ENCODE measurements at regions not wholly inside any gene's neighbourhood (a gene's known extent, or its start where the extent isn't known, plus 50 kb on each side); places are given as distances from the start of the nearest gene placed in this dataset.

DNA sequence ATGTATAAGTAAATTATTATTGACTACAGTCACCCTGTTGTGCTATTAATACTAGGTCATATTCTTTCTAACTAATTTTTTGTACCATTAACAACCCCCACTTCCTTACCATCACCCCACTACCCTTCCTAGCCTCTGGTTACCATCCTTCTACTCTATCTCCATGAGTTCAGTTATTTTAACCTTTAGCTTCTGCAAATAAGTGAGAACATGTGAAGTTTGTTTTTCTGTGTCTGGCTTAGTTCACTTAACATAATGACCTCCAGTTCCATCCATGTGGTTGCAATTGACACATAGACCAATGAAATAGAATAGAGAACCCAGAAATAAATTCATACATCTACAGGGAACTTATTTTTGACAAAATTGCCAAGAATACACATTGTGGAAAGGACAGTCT is 55.4 kb upstream of the CHRNB4 start:
- Histone ChIP-seq H3K4me1 (no peaks in the 10 kb centered on the region), H3K27ac (no peak overlapping the region), H3K27me3 (no peaks in the 10 kb centered on the region), H3K36me3 (no peaks in the 10 kb centered on the region), H3K9me3 (no peaks in the 10 kb centered on the region), H3K4me3 (no peak overlapping the region)
- intact Hi-C loops (cut with DNase I): no loop called here
- DNase-seq: no peak
- TF ChIP-seq, protein P1, sequence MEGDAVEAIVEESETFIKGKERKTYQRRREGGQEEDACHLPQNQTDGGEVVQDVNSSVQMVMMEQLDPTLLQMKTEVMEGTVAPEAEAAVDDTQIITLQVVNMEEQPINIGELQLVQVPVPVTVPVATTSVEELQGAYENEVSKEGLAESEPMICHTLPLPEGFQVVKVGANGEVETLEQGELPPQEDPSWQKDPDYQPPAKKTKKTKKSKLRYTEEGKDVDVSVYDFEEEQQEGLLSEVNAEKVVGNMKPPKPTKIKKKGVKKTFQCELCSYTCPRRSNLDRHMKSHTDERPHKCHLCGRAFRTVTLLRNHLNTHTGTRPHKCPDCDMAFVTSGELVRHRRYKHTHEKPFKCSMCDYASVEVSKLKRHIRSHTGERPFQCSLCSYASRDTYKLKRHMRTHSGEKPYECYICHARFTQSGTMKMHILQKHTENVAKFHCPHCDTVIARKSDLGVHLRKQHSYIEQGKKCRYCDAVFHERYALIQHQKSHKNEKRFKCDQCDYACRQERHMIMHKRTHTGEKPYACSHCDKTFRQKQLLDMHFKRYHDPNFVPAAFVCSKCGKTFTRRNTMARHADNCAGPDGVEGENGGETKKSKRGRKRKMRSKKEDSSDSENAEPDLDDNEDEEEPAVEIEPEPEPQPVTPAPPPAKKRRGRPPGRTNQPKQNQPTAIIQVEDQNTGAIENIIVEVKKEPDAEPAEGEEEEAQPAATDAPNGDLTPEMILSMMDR (IDR thresholded peaks at IDR 0.05): no peak
- no peak for ATAC-seq

DNA sequence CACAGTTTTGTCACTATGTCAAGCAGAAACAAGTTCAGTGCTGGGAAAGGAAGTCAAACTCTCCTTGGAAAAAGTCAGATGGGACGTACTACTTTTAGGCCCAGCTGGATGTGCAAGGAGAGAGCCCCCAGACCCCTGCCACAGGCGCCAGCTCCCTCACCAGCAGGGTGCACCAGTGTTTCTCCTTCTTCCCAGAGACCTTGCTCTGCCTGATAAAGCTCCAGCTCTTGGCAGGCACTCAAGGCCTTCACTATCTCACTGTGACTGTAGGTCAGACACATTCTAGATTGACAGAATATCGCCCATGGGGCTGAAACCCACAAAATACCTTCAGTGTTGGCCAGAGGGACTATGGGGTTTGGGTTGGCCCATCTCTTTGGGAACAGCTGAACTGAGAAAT is 54.8 kb upstream of the CHRNB4 start:
- intact Hi-C loops (cut with DNase I): no loop called here
- Histone ChIP-seq H3K4me3 (no peak overlapping the region), H3K36me3 (no peaks in the 10 kb centered on the region), H3K9me3 (no peaks in the 10 kb centered on the region), H3K27ac (no peak overlapping the region), H3K27me3 (no peaks in the 10 kb centered on the region), H3K4me1 (no peaks in the 10 kb centered on the region)
- ATAC-seq (no peak), DNase-seq (no peak)
- TF ChIP-seq, protein P1 (IDR thresholded peaks at IDR 0.05): no peak

DNA sequence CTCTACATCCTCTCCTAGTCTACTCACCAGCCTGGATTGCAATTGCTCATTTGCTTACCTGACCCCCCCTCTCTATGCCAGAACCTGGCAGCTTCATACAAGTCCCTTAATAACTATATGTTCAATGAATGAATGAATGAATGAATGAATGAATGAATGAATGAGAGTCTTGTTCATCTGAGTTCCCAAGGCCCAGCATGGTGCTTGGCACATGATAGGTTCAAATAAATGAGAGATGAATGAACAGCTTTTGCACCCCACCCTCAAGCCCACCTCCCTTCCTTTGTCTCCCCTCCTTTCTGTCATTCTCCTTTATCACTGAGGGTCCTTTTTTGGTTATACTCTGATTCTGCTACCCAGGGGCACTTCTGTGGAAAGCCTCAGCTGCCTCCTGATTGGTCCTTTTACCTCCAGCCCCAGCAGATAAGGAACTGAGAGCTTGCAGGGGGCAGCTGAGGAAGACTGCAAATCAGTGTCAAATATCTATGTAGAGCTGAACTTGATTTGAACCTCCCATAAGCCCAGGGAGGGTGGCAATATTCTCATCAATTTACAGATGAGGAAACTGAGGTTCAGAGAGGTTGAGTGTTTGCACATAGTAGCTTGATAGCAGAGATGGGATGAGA is 54.1 kb upstream of the CHRNB4 start:
- Histone ChIP-seq H3K36me3 (no peaks in the 10 kb centered on the region), H3K4me1 (no peaks in the 10 kb centered on the region), H3K4me3 (no peak overlapping the region), H3K9me3 (no peaks in the 10 kb centered on the region), H3K27ac (no peak overlapping the region), H3K27me3 (no peaks in the 10 kb centered on the region)
- TF ChIP-seq, protein P1 (IDR thresholded peaks at IDR 0.05): no peak
- ATAC-seq: no peak
- intact Hi-C loops (cut with DNase I): no loop called here
- no peak for DNase-seq

DNA sequence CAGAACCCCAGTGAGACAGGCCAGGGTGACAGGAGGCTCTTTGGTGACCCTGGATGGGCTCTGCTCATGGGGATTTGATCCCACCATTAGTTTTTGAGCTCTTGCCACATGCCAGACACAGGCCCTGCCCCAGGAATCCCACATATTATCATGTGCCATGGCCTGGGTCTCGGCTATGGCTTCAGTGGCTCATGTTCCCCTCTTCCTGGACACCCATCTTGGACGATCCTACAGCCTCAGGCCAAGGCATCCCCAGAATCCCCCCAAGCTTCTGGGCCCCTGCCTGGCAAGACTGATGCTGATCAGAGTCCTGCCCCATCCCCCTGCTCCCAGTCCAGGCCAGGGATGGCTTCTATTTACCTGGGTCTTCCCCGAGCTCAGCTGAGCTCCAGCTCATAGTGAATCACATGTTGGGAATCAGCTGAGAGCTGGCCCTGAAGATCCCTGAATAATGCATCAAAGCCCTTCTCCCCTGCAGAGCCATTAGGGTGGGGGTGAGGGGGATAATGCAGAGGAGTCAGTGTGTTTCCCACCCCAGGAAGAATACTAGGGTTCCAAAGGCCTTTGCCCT is 50.9 kb upstream of the CHRNB4 start:
- Histone ChIP-seq H3K4me1 (no peaks in the 10 kb centered on the region), H3K9me3 (no peaks in the 10 kb centered on the region), H3K36me3 (no peaks in the 10 kb centered on the region), H3K27me3 (no peaks in the 10 kb centered on the region), H3K27ac (no peak overlapping the region), H3K4me3 (no peak overlapping the region)
- DNase-seq (no peak), ATAC-seq (no peak)
- TF ChIP-seq, protein P1 (IDR thresholded peaks at IDR 0.05): no peak
- intact Hi-C loops (cut with DNase I): no loop called here

DNA sequence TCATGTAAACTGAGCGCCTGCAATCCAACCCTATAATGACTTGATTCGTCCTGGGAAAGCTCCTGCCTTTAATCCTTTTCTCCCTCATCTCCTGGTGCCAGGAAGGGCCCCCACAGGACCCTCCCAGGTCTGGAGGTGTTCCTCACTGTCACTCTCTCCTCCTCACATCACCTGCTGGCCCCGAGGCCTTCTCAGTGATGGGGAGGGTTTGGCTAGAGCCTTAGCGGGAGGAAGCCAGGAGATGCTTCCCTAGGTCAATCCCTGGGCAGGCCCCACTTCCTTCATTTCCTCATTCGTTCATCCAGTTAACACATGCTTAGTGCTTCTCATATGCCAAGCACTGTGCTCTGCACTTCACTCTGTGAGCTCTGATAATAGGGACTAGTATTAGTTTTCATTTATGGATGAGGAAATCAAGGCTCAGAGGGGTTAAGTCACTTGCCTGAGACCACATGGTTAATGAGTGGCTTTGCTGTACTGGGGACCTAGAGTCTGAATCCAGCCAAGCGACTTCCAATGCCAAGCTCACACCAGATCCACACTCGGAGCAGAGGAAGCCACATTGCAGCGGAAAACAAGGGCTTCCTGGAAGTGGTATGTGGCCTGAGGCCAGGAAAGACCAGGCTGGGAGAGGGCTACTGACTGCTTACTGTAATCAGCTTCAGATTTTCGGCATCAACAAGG is 50.3 kb upstream of the CHRNB4 start:
- intact Hi-C loops (cut with DNase I): no loop called here
- Histone ChIP-seq H3K27ac (no peak overlapping the region), H3K27me3 (no peaks in the 10 kb centered on the region), H3K9me3 (no peaks in the 10 kb centered on the region), H3K4me3 (no peak overlapping the region), H3K4me1 (no peaks in the 10 kb centered on the region), H3K36me3 (no peaks in the 10 kb centered on the region)
- DNase-seq (no peak), ATAC-seq (no peak)
- TF ChIP-seq, protein P1 (IDR thresholded peaks at IDR 0.05): no peak

All from left lung (tissue), 4 donors.